Subcutaneous abdominal adipose tissue (tissue), 5 donors: ENCODE measurements at regions not wholly inside any gene's neighbourhood (a gene's known extent, or its start where the extent isn't known, plus 50 kb on each side); places are given as distances from the start of the nearest gene placed in this dataset.

Experiments used
- H3K27ac ChIP-seq: one replicate; pipeline ENCODE4 v1.7.0; 2013; ENCODE audit warnings: low read depth, mild to moderate bottlenecking, inconsistent platforms, low read length, moderate library complexity
- H3K27me3 ChIP-seq, 5 donors: one replicate each; pipeline ENCODE4 v1.7.0; 2013; ENCODE audit warnings: low read length in 5 of 5, inconsistent platforms in 1 of 5; ENCODE audit not compliant: control insufficient read depth in 5 of 5, insufficient read depth in 4 of 5
- H3K36me3 ChIP-seq, 5 donors: one replicate each; pipeline ENCODE4 v1.7.0; 2013; ENCODE audit warnings: low read length in 5 of 5; ENCODE audit not compliant: control insufficient read depth in 5 of 5, insufficient read depth in 5 of 5
- H3K4me1 ChIP-seq, 5 donors: one replicate each; pipeline ENCODE4 v1.7.0; 2013; ENCODE audit warnings: low read length in 5 of 5, mild to moderate bottlenecking in 3 of 5, moderate library complexity in 1 of 5; ENCODE audit not compliant: control insufficient read depth in 5 of 5, insufficient read depth in 5 of 5
- H3K4me3 ChIP-seq, 5 donors: one replicate each; pipeline ENCODE4 v1.7.0; 2013; ENCODE audit warnings: low read length in 5 of 5, low read depth in 1 of 5
- H3K9ac ChIP-seq, 5 donors: one replicate each; pipeline ENCODE4 v1.7.0; 2013; ENCODE audit warnings: low read length in 5 of 5, mild to moderate bottlenecking in 4 of 5, moderate library complexity in 3 of 5
- H3K9me3 ChIP-seq, 5 donors: one replicate each; pipeline ENCODE4 v1.7.0; 2013; ENCODE audit warnings: low read length in 5 of 5; ENCODE audit not compliant: control insufficient read depth in 5 of 5
- donor health status: healthy.
- donor health status: healthy.
- donor health status: healthy.
- donor health status: healthy.
- donor health status: healthy.

DNA sequence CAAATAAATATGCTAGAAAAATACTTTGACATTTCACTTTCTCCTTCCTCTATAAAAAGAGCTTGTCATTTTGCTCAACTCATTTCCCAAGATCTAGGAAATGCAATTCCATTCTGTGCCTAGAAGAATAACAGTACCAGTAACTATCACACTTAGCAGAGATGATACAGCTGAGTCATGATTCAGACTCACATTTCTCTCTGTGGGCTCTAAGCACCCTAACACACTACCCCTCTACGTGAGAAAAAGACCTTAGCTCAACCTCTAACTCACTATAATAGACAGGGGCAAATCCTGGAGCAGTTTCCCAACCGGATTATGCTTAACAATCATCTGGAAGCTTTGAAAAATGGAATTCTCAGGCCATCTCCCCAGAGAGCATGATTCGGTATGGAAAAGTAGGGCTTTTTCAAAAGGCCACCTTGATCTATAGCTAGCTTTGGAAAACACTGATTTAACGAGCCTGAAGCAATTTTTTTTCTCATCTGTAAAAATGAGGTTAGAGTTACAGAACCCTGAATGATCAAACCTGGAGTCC is 1312.3 kb upstream of the PIK3C3 start:
- Histone ChIP-seq H3K4me3 (no peak overlapping the region), H3K9me3 (no peaks in the 10 kb centered on the region), H3K9ac (no peak overlapping the region), H3K27ac (no peak overlapping the region), H3K27me3 (no peaks in the 10 kb centered on the region), H3K36me3 (no peaks in the 10 kb centered on the region), H3K4me1 (peaks cover 0 to 4% (median 0%) of the 10 kb centered on the region in 5 donors)

GRCh38 chr18:40631319-40631718 is 1323.7 kb upstream of the PIK3C3 start:
- Histone ChIP-seq H3K9ac (no peak overlapping the region), H3K27ac (no peak overlapping the region), H3K9me3 (peaks cover 0 to 8% (median 0%) of the 10 kb centered on the region in 5 donors), H3K4me3 (no peak overlapping the region), H3K36me3 (no peaks in the 10 kb centered on the region), H3K27me3 (no peaks in the 10 kb centered on the region), H3K4me1 (no peaks in the 10 kb centered on the region)

DNA sequence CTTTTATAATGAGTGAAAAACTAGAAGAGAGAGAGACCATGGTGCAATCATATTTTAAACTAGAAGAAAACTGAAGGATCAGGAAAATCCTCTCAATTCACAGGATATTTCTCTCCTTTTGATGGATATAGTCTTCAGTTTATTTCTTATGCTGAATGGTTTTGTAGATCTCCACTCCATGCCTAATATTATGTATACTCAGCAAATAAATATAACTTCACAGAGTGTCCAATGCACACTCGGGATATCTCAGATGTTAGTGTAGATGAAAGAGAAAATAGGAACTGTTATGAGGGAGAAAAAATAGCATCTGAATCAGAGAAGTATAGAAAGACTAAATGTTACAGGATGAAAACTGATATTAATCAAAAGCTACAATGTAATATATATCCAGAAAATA is 1324.5 kb upstream of the PIK3C3 start:
- no peak overlapping the region for H3K27ac ChIP-seq
- H3K9me3 ChIP-seq: peaks cover 0 to 8% (median 0%) of the 10 kb centered on the region in 5 donors
- H3K9ac ChIP-seq: no peak overlapping the region
- H3K27me3 ChIP-seq: no peaks in the 10 kb centered on the region
- no peak overlapping the region for H3K4me3 ChIP-seq
- H3K4me1 ChIP-seq: no peaks in the 10 kb centered on the region
- H3K36me3 ChIP-seq: no peaks in the 10 kb centered on the region

GRCh38 chr18:40624959-40625358 is 1330.1 kb upstream of the PIK3C3 start:
- Histone ChIP-seq H3K27ac (no peak overlapping the region), H3K9ac (no peak overlapping the region), H3K27me3 (no peaks in the 10 kb centered on the region), H3K4me1 (no peaks in the 10 kb centered on the region), H3K4me3 (no peak overlapping the region), H3K36me3 (no peaks in the 10 kb centered on the region), H3K9me3 (peaks cover 0 to 3% (median 0%) of the 10 kb centered on the region in 5 donors)

DNA sequence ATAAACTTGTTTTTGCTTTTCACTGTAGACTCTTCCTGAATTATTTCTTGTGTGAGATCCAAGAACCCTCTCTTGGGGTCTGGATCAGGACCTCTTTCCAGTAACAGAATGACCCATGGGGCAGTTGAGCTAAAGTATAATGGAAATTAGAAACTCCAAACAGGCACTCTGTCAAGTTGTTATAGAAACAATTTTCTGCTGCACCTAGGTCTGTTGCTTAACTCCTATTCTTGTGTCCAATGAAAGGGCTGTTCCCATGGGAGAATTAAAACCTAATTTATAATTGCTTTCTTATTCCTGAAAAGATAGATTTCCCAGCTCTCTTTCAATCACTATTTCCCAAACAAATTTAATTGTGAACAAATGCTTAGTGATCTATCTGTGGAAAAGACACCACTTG is 1341.3 kb upstream of the PIK3C3 start:
- Histone ChIP-seq H3K4me3 (no peak overlapping the region), H3K9me3 (no peaks in the 10 kb centered on the region), H3K36me3 (no peaks in the 10 kb centered on the region), H3K27me3 (no peaks in the 10 kb centered on the region), H3K4me1 (no peaks in the 10 kb centered on the region), H3K27ac (no peak overlapping the region), H3K9ac (no peak overlapping the region)

DNA sequence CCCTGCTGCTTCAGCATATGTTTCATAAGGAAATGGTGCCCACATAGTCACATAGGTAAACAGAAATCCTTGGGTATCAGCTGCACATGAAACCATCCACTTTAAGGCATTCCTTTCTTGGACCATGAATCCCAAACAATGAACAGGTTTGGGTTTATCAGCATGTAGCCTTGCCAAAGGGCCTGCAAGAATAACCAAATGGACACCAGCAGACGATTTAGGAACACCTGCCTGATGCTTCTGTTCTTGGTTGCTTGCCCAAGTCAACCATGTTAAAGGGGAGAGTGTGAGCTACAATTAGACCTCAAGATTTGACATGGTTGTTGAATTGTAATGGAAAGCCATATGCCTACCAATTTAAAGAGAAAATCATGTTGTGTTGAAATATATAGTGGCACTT is 1342.7 kb upstream of the PIK3C3 start:
- H3K36me3 ChIP-seq: no peaks in the 10 kb centered on the region
- no peaks in the 10 kb centered on the region for H3K9me3 ChIP-seq
- no peak overlapping the region for H3K4me3 ChIP-seq
- H3K9ac ChIP-seq: no peak overlapping the region
- no peak overlapping the region for H3K27ac ChIP-seq
- no peaks in the 10 kb centered on the region for H3K4me1 ChIP-seq
- H3K27me3 ChIP-seq: no peaks in the 10 kb centered on the region

- H3K9ac ChIP-seq: no peak overlapping the region
- H3K36me3 ChIP-seq: no peaks in the 10 kb centered on the region
- H3K9me3 ChIP-seq: no peaks in the 10 kb centered on the region
- no peaks in the 10 kb centered on the region for H3K27me3 ChIP-seq
- H3K4me1 ChIP-seq: no peaks in the 10 kb centered on the region
- H3K4me3 ChIP-seq: no peak overlapping the region
- no peak overlapping the region for H3K27ac ChIP-seq
Measured at GRCh38 chr18:40608226-40608625, 1346.8 kb upstream of the PIK3C3 start.

- Histone ChIP-seq H3K27ac (no peak overlapping the region), H3K27me3 (no peaks in the 10 kb centered on the region)
Measured at GRCh38 chr18:40607542-40608148, 1347.4 kb upstream of the PIK3C3 start.

DNA sequence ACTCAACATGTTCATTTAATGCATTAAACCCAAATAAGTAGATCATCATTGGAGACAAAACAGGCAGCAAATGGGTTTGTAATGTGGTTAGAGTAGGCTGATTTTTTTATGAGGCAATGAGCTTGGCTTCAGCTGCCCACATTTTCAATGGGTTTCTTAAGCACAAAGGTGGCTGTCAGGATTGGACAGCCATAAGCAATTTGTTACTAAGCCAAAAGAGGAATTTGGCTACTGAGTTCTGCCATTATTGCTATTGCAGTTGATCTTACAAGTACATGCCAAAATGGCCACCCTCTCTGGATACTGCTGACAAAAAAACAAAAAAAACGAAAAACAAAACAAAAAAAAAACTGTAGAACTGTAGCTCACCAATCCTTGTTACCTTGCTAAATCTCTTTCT is 1348.0 kb upstream of the PIK3C3 start:
- Histone ChIP-seq H3K4me3 (no peak overlapping the region), H3K9ac (no peak overlapping the region), H3K9me3 (no peaks in the 10 kb centered on the region), H3K36me3 (no peaks in the 10 kb centered on the region), H3K4me1 (no peaks in the 10 kb centered on the region), H3K27me3 (no peaks in the 10 kb centered on the region), H3K27ac (no peak overlapping the region)

More at GRCh38 chr18:40607542-40608148, 1347.4 kb upstream of the PIK3C3 start:
- Histone ChIP-seq H3K4me3 (no peak overlapping the region), H3K9me3 (no peaks in the 10 kb centered on the region), H3K9ac (no peak overlapping the region), H3K4me1 (no peaks in the 10 kb centered on the region), H3K36me3 (no peaks in the 10 kb centered on the region)

DNA sequence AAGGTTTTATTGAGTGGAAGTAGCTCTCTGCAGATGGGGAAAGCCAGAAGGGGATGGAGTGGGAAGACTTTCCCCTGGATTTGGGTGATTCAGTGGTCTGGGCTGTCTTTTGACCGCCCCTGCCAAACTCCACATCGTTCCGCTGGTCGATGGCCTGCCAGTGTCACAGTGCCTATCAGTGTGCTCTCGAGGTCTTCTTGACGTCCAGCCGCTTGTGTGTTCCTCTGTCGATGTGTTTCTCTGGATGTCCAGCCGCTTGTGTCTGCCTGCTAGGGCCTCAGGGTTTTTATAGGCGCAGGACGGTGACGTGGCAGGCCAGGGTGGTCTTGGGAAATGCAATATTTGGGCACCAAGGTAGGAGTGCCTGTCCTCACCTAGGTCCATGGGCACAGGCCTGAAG is 1371.4 kb upstream of the PIK3C3 start:
- Histone ChIP-seq H3K36me3 (no peaks in the 10 kb centered on the region), H3K4me1 (no peaks in the 10 kb centered on the region), H3K27ac (no peak overlapping the region), H3K9ac (no peak overlapping the region), H3K4me3 (no peak overlapping the region), H3K27me3 (no peaks in the 10 kb centered on the region), H3K9me3 (peaks cover 0 to 4% (median 0%) of the 10 kb centered on the region in 5 donors)
